HG02588 (cell line): ENCODE measurements at regions not wholly inside any gene's neighbourhood (a gene's known extent, or its start where the extent isn't known, plus 50 kb on each side); places are given as distances from the start of the nearest gene placed in this dataset.
A peak's percentile ranks its signal among the peaks of the same experiment; 100 is the strongest.
"Not testable (repeated sequence)": the region's sequence is repeated elsewhere in the genome, so short reads cannot be mapped to it uniquely, and the experiment has no call there.

Experiments
- ATAC-seq: cut with Tn5 transposase; IDR thresholded peaks from one replicate; pipeline ENCODE4 v1.9.1; 2021; ENCODE audit warnings: mild to moderate bottlenecking, moderate library complexity; ENCODE audit not compliant: unreplicated experiment

GRCh38 chr2:196276421-196276820 lies 105.0 kb upstream of the STK17B start:
- ATAC-seq, result no peak

DNA sequence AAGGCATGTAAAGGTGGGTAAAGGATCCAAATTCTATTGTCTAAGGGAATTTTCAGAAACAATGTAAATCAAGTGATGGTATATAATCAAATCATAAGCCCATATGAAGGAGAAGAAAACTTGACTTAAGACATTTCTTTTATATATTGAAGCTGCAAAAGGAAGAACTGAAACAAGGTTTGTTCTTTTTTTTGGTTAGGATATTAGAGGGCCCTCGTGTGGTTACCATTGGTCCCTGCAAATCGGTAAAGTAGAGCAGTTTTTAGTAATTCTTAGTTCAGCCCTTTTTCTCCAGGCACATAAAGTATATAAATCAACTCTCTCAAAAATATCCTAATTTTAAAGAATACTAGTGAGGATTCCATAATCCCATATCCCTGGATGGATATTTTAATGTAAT lies 105.6 kb upstream of the STK17B start:
- ATAC-seq, result no peak

GRCh38 chr2:196278491-196278911 lies 107.1 kb upstream of the STK17B start:
- no peak for ATAC-seq

- no peak for ATAC-seq
Observed at GRCh38 chr2:196279541-196279940, 108.2 kb upstream of the STK17B start.

GRCh38 chr2:196284144-196284844 lies 112.9 kb upstream of the STK17B start:
- ATAC-seq, result no peak

DNA sequence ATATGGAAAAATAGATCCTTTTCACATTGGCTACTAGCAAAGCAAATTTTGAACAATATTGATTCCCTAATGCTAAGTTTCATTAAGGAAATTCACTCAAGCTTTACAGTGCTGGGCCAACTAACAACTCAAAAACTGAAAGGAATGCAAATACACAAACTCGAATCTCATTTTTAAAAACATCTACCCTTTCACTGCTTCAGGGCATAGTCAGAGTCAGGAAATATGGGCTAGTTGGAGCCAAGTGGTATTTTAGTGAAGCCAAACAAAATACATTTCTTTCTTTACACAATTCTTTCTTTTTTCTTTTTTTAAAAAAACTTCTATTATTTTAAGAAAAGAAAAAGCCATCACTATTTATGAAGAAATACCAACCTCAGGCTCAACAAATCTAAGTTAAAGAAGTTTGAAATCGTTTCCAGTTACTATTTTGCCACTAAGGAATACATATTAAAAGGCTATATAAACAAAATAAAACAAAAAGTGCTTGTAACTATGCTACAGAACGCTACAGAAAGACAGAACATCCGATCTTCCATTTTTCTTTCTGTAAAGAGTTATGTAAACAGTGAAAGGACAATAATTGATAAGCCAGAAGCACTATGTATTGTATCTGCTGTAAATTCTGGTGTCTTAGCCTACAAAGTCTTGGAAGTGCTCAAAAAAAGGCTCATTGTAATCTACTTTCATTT lies 113.6 kb upstream of the STK17B start:
- ATAC-seq, result no peak

GRCh38 chr2:196286821-196287220 lies 115.4 kb upstream of the STK17B start:
- ATAC-seq, result peak; percentile 52

DNA sequence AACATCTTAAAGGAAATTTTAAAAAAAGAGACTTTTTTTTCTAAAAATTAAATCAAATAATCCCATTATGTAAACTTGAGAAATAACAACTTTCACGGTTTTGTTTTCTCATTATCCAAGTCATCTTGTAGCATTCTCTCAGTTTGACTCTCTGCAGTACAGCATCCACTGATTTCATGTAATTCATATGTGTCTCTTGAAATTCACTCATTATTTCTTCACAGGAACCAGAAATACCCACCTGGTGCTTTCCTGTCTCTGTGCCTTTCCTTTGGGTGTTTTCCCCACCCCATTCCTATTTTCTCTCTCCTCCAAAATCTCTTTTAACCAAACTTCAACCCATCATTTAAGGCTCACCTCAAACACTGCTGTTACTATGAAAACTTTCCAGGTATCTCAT lies 116.1 kb upstream of the STK17B start:
- no peak for ATAC-seq

DNA sequence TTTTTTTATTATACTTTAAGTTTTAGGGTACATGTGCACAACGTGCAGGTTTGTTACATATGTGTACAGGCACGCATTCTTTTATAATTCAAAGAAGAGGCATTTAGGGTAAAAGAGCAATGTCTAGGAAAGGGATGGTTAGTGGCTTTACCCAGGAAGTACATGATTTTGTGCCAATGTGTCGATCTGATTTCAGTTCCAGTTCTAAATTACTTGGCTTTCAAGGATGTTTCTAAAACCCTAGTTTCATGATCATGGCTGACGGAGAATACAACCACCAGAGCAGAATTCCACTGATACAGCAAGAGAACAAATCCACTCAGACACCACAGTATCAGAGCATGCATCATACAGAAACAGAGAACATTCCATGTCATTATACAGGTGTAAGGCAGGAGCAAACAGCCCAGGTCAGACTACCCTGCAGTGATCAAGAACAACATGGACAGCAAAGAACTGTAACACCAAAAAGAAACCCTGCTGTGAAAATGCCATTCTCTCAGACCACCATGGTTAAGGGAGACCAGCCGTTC lies 116.7 kb upstream of the STK17B start:
- no peak for ATAC-seq

DNA sequence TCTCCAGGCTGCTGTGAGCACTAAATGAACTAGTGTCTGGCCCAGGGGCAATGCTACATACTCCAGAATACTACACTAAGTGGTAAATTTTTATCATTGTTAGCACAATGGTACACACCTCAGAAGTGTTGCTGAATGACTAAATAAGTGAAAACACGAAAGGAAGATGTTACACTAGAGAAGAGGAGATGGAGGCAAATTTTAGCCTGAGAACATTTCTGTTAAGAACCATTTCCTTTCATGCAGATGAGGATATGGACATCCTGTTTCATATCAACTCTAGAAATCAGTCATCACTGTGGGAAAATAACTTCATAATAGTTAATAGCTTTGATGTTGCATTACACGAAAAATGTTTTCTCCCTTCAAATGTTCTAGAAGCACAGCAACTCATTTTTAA lies 117.6 kb upstream of the STK17B start:
- ATAC-seq, result no peak

DNA sequence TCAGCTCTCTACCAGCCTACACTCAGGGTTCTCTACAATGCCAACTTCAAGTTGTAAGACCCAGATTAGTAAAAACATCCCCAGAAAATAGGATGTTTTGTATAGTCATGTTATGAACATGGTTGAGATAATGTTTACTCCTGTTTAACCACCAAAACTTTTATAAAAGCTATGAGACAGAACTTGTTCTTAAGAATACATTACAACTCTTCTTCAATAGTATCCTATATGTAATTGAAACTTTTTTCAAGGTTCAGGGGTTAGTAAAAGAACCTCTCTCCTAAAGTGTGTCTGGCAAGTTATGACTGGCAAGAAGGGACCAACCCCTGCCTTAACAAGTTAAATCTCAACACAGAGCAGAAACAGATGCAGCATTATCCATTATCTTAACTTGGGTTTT lies 118.8 kb upstream of the STK17B start:
- no peak for ATAC-seq

DNA sequence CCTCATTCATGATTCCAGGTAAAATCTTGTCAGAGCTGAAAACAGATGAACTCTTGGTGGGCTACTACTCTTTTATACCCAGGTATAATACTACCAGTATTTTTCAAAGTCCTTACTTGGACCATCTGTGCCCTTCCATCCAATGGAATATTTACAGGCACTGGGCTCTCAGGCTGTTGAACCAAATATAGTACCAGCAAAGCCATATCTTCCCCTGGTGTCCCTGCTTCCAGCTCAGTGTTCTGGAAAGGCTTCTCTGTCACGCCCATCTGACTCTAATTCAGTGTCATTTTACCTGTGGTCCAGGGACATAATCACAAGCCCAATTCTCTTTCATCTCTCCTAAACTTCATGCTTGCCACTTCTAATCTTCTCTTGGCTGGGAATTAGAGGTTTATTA lies 119.2 kb upstream of the STK17B start:
- no peak for ATAC-seq

- ATAC-seq, result no peak
Observed at GRCh38 chr2:196291426-196291825, 120.0 kb upstream of the STK17B start.

- no peak for ATAC-seq
Observed at GRCh38 chr2:196291873-196292800, 120.8 kb upstream of the STK17B start.

GRCh38 chr2:196293751-196294515 lies 122.6 kb upstream of the STK17B start:
- no peak for ATAC-seq

- no peak for ATAC-seq
Observed at GRCh38 chr2:196294516-196294909, 123.1 kb upstream of the STK17B start.

- no peak for ATAC-seq
Observed at GRCh38 chr2:196295005-196295404, 123.6 kb upstream of the STK17B start.

- not testable (repeated sequence) for ATAC-seq
Observed at GRCh38 chr2:196298106-196298723, 126.8 kb upstream of the STK17B start.

DNA sequence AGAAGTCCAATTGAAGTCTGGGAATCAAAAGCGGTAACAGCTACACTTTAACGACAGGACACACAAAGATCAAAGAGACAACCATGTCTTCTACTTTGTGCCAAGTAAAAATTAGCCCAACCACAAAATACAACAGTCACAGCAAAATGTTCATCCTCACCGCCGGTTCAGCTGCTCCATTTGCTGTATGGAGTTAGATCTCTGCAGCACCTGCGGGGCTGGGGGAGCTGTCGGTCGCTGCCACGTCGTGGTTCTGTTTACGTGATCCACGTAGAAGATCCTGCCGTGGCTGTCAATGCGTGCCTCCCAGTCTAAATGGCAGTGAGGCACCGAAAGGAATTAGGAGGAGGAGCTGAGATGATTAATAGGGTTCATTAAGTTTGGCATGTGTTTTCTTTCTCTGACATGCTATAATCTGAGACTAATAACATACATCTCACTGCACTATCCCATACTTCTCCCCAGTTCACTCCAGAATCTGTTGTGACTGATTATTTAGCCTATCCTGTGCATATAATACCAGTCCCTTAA lies 136.5 kb upstream of the STK17B start:
- no peak for ATAC-seq

- ATAC-seq, result no peak
Observed at GRCh38 chr2:196309691-196310090, 138.3 kb upstream of the STK17B start.
